ENCODE measurements at regions not wholly inside any gene's neighbourhood (a gene's known extent, or its start where the extent isn't known, plus 50 kb on each side); places are given as distances from the start of the nearest gene placed in this dataset.

GRCh38 chr3:25044762-25045710, 383.0 kb upstream of the RARB start:
- peak; percentile 25 for DNase-seq

DNA sequence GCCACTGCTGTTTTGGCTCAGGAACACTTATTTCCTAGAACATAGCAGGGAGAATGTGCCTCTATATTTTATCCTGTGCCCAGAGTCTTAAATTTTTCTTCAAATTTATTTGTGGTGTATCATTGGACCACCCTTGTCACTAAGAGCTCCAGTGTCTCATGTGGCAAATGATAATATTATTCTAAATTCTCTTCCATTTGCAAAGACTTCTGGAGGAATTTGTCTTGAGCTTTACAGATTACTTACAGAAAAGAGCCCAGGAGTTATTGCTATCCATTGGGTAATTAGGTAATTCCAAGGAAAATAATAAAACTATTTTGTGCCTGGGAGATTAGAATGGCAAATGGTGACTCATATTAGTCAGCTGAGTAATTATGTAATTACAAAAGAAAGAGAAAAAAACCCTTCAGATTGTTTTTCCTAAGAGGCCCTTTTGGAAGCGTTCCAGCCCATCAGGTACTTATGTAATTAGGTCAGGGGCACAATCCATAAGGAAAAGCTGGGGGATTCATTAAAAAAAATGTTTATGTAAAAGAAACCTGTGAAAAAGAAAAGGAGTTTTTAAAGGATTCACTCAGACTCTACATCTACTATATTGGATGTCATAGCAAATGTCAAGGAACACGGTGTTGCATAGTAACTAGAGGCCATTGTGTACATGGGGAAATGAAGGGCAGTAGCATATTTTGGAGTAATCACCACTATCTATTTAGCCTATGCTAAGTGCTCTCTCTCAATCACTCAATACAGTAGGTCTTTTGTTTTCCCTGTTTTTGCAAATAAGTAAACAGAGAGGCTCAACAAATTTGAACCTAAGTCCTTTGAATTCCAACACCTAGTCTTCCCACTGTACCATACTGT, 380.9 kb upstream of the RARB start:
- no peak for DNase-seq

- DNase-seq = no peak
Observed at GRCh38 chr3:25049304-25049703, 378.8 kb upstream of the RARB start.

GRCh38 chr3:25053360-25053759, 374.7 kb upstream of the RARB start:
- no peak for DNase-seq

DNA sequence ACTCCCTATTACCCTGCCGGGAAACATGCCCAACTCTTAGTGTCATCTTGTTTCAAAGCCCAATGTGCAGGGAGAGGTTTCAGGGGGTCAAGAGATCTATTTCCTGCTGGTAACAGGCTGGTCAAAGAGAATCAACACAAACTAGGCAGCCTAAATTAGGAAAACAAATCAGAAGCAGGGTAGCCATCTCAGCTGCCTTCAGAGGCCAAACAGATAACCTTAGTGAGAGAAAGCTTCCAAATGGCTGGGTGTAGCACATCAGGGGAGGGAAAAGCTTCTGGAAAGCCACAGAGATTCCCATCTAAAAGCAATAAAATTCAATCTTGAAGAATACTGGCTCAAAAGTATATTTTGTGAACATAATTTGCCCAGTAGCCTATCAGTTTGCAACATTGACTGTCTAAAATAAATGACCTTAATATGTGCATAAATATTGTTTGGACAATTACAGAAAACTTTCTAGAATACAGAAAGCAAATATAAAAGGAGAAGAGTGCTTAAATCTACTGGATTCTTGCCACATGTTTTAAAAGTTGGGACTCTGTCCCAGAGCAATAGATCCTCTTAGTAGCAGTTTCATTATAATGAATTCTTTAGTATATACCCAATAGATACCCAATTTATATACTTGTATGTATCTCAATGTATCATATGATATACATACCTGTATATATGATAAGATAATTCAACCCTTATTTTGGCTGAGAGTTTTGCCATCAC, 371.9 kb upstream of the RARB start:
- no peak for DNase-seq

DNA sequence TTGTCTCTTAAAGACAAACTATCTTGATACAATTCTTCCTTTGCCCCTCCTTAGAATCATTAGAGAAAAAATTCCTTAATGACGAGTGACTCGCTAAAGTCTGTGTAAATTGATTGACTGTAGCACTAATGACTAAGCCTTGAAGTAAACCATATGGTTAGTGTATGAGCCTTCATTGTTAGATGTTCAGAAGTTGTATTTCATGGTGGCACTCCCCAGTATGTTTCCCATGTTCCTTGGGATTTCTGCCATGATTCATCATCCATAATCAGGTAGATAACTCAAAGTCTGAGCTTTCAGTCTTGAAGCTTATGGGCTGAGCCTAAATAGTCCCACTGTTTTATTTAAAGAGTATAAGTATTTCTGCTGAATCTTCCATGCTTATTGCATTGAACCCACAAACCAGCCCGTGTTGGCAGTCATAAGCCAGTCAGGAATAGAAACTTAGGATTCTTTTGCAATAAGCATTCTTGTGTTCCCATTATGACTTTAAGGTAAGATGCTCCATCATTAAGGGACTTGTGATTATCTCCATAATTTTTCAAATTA, 371.2 kb upstream of the RARB start:
- no peak for DNase-seq

GRCh38 chr3:25057379-25057778, 370.7 kb upstream of the RARB start:
- peak; percentile 43 for DNase-seq

DNA sequence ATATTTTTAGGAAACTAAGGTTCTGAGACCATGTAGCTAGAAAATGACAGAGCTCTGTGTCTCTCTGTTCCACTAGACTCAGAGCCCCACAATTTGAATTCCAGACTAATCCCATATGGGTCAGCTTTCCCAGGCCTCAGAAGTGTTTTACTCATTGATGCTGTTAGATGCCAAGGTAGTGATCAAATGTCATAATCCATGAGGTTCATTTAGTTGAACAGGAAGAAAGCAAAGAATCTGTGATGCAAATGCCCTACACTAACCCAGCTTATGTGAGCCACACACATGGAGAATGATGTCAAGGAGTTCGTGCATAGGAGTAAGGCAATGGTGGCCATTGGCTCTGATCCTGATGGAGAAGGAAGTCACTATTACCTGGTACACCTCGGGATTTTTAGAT, 363.4 kb upstream of the RARB start:
- no peak for DNase-seq

GRCh38 chr3:25069970-25070369, 358.1 kb upstream of the RARB start:
- DNase-seq = no peak

DNA sequence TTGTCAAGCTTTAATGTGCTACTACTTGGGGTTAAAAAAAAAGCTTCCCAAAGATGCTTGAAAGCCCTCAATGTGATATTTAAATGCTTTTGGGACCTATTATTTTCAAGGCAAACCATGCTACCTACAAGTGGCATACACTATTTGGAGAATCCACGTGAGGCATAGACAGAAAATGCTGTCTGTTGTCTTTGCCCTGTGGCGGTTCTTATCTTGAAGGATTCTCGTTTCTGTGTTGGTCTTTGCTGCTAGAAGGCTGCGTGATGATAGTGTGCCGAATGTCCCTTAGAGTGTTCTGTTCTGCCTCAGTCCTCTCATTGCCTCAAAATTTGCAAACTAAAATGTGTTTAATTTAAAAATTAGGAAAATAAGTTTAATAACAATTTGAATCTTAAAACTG, 356.2 kb upstream of the RARB start:
- no peak for DNase-seq

- DNase-seq = no peak
Observed at GRCh38 chr3:25073423-25073822, 354.6 kb upstream of the RARB start.

- no peak for DNase-seq
Observed at GRCh38 chr3:25074149-25074548, 353.9 kb upstream of the RARB start.

GRCh38 chr3:25080461-25080860, 347.6 kb upstream of the RARB start:
- DNase-seq = no peak

DNA sequence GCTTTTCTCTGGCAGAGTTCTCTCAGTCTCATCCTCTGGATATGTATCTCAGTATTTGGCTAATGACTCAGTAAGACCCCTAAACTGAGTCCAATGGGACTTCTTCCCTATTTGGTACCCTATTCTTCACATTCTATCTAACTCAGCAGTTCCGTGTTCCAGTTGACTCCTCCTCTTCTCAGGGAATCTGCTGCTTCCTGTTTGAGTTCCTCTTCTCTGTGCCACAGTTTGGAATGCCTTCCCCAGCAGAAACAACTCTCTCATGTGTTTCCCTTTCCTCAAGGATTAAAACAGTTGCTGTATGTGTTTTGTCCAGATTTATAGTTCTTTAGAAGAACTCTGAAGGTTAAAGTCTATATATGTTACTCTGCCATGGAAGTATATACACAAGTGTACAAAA, 344.0 kb upstream of the RARB start:
- no peak for DNase-seq

DNA sequence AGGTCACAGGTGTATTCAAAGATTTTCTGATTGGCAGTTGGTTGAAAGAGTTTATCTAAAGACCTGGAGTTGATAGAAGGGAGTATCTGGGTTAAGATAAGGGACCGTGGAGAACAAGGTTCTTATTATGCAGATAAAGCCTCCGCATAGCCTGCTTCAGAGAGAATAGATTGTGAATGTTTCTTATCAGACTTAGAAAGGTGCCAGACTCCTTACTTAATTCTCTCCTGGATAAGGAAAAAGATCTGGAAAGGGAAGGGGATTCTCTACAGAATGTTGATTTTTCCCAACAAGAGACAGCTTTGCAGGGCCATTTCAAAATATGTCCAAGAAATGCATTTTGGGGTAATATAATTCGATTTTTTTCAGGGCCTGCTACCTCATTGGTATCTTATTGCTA, 341.3 kb upstream of the RARB start:
- no peak for DNase-seq

DNA sequence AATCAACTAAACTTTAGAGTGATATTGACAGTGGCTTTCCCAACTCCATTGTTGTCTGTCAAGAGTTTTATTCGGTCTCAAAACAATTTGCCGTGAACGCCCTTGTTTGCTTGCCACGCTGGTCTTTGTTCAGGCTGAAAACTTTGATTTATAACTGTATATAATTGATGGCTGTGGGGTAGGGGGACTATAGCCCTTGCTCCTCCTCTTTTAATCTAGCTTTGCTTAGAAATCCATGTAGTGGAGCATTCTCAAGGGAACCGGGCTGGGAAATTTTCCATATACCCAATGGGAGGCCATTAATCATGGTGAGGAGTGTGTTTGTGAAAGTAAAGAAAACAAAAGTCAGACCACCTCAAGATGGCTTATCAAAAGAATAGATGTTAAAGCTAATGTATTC, 339.8 kb upstream of the RARB start:
- no peak for DNase-seq

DNA sequence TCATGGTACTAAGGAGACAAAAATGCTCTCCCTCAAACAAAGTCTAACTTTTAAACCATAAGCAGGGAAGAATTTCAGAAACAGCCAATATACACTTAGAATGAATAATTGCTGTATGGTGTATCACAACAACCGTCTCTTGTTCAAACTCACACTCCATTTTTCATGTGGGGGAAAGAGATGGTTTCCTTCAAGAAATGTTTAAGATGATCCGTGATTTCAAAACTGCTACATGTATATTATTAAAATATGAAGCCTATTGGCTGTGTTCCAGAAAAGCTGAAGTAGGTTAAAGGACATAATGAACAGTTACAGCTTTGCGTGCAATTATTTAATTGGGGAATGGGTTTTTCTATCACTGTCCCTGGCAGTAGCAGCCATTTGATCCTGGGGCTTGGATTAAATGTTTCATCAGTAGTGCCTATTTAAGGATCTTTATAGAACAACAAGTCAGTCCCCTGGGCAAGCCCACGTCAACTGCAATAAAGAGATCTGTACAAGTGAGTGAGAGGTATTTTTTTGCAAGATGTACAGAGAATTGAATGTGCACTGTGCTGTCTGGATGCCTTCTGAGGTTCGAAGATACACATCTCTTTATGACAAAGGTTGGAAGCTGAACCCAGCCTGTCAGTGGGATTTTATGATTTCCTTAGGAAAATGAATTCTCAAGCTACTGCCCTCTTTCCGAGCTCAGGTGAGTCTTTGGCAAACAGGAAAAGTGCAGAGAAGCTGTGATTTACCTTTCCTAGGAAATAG, 337.2 kb upstream of the RARB start:
- no peak for DNase-seq

GRCh38 chr3:25091934-25092333, 336.1 kb upstream of the RARB start:
- DNase-seq = no peak

DNA sequence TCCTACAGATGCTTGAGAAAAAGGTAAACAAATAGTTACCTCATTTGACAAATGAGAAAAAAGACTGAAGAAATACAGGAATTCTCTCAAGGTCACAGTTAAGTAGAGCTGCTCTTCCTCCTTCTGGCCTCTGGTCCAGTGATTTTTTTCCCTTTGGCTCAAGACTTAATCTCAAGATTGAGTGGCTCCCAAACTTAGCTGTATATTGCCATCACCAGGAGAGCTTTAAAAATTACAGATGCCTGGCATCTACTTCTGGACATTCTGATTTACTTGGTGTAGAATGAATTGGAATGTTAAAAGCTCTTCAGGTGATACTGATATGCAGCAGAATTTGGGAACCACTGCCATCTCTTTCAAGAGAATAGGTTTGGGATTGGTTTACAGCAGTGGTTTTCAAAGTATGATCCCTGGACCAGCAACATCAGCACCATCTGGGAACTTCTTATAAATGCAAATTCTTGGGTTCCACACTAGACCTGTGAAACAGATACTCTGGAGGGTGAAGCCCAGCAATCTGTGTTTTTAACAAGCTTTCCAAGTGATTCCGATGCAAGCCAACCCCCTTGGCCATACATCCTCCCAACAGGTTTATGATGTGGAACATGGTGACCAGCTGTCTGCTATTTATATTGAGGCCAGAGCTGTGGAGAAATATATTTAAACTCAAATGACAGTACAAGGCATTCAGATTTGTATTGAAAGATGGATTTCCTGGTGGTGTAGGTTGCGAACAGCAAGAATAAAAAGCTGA, 333.0 kb upstream of the RARB start:
- DNase-seq = no peak

- no peak for DNase-seq
Observed at GRCh38 chr3:25096536-25096935, 331.5 kb upstream of the RARB start.

GRCh38 chr3:25097023-25097422, 331.0 kb upstream of the RARB start:
- no peak for DNase-seq

Measured in skin of body (tissue), 1 donor.